ENCODE measurements at regions not wholly inside any gene's neighbourhood (a gene's known extent, or its start where the extent isn't known, plus 50 kb on each side); places are given as distances from the start of the nearest gene placed in this dataset.
"Not testable (repeated sequence)": the region's sequence is repeated elsewhere in the genome, so short reads cannot be mapped to it uniquely, and the experiment has no call there.

- H3K27me3 Mint-ChIP-seq, DNase-seq, H3K9me3 Mint-ChIP-seq, H3K36me3 Mint-ChIP-seq: not testable (repeated sequence)
- ATAC-seq (ENCODE audit: low read depth in 2 of 2) = peak; percentile 76 to 81
- peak overlapping the region in 3 of 6 donors; percentile 47 to 80 (median 61) for H3K27ac Mint-ChIP-seq
- peaks cover 10 to 18% (median 16%) of the 10 kb centered on the region in 3 donors for H3K4me1 Mint-ChIP-seq
- peak overlapping the region in 1 of 8 donors; percentile 59 for H3K4me3 Mint-ChIP-seq
These were observed 137.3 kb downstream of the KLRB1 start for GRCh38 chr12:9470367-9470766.

DNA sequence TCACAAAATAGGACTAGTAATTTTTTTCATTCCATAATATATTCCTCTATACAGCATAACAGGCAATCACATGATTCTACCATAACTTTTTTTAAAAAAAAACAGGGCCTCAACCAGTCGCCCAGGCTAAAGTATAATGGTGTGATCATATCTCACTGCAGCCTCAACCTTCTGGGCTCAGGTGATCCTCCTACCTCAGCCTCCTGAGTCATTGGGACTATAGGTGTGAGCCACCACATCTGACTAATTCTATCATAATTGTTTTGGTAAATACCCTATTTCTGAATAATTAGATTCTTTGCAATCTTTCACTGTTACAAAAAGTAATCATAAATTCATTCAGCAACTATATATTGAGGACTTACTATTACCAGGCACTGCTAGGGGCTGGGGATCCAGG lies 137.8 kb downstream of the KLRB1 start:
- H3K36me3 Mint-ChIP-seq; H3K9me3 Mint-ChIP-seq; H3K27me3 Mint-ChIP-seq; ATAC-seq (ENCODE audit: low read depth in 2 of 2); DNase-seq: not testable (repeated sequence)
- H3K4me1 Mint-ChIP-seq = peaks cover 10 to 18% (median 16%) of the 10 kb centered on the region in 3 donors
- H3K27ac Mint-ChIP-seq = peak overlapping the region in 1 of 6 donors; percentile 80
- peak overlapping the region in 1 of 8 donors; percentile 59 for H3K4me3 Mint-ChIP-seq

DNA sequence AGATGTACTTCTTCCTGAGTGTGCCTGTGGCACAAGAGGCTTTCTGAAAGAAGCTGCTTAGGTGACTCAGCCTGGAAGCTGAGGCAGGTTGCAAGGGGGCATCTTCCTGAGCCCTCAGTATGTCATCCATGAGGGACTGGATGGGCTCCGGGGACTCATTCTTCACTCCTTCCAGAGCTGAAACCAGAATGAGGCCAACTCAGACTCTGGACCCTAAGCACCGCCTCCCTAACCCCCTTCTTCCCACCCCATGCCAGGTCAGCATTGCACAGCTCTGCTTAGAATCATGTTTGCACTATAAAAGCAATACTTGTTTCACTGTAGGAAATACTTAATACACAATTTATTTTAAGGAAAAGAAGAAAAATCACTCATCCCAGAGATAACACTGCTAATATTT lies 138.3 kb downstream of the KLRB1 start:
- not testable (repeated sequence) for H3K36me3 Mint-ChIP-seq; DNase-seq; H3K9me3 Mint-ChIP-seq; ATAC-seq (ENCODE audit: low read depth in 2 of 2); H3K4me3 Mint-ChIP-seq; H3K27me3 Mint-ChIP-seq; H3K27ac Mint-ChIP-seq
- H3K4me1 Mint-ChIP-seq = peaks cover 10 to 18% (median 16%) of the 10 kb centered on the region in 3 donors

GRCh38 chr12:9468998-9469397 lies 138.7 kb downstream of the KLRB1 start:
- H3K36me3 Mint-ChIP-seq, H3K27me3 Mint-ChIP-seq, DNase-seq, H3K4me3 Mint-ChIP-seq, H3K9me3 Mint-ChIP-seq: not testable (repeated sequence)
- H3K27ac Mint-ChIP-seq = peak overlapping the region in 1 of 6 donors; percentile 46
- H3K4me1 Mint-ChIP-seq = peaks cover 10 to 18% (median 16%) of the 10 kb centered on the region in 3 donors
- peak in 1 of 2 donors; percentile 58 for ATAC-seq (ENCODE audit: low read depth in 2 of 2)

GRCh38 chr12:9468144-9468543 lies 139.6 kb downstream of the KLRB1 start:
- DNase-seq; H3K27me3 Mint-ChIP-seq; H3K36me3 Mint-ChIP-seq; H3K9me3 Mint-ChIP-seq; ATAC-seq (ENCODE audit: low read depth in 2 of 2); H3K4me3 Mint-ChIP-seq: not testable (repeated sequence)
- Mint-ChIP-seq H3K27ac (peak overlapping the region in 1 of 6 donors; percentile 15), H3K4me1 (peaks cover 10 to 18% (median 16%) of the 10 kb centered on the region in 3 donors)

GRCh38 chr12:9464408-9464807 lies 143.3 kb downstream of the KLRB1 start:
- ATAC-seq (ENCODE audit: low read depth in 2 of 2) = no peak
- Mint-ChIP-seq H3K4me1 (peaks cover 0 to 5% (median 5%) of the 10 kb centered on the region in 3 donors), H3K9me3 (no peaks in the 10 kb centered on the region), H3K27ac (peak overlapping the region in 1 of 6 donors; percentile 41), H3K27me3 (no peaks in the 10 kb centered on the region), H3K36me3 (no peaks in the 10 kb centered on the region), H3K4me3 (no peak overlapping the region)
- no peak for DNase-seq

DNA sequence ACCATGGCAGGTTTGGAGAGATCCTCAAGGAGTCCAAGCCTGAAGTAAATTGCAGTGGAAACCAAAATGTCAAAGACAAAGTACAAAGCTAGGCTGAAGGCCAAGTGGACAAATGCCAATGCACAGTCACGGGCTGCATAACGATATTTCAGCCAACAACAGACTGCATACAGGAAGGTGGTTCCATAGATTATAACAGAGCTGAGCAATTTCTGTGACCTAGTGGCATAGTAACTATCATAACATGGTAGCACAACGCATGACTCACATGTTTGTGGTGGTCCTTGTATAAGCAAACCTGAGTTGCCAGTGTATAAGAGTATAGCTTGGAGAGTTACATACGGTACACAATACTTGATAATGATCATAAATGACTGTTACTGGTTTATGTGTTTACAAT lies 152.2 kb downstream of the KLRB1 start:
- H3K4me3 Mint-ChIP-seq; H3K9me3 Mint-ChIP-seq; DNase-seq; H3K4me1 Mint-ChIP-seq; H3K36me3 Mint-ChIP-seq; H3K27ac Mint-ChIP-seq; H3K27me3 Mint-ChIP-seq; ATAC-seq (ENCODE audit: low read depth in 2 of 2): not testable (repeated sequence)

- not testable (repeated sequence) for H3K27ac Mint-ChIP-seq; H3K27me3 Mint-ChIP-seq; DNase-seq; H3K4me3 Mint-ChIP-seq; H3K36me3 Mint-ChIP-seq; ATAC-seq (ENCODE audit: low read depth in 2 of 2); H3K4me1 Mint-ChIP-seq; H3K9me3 Mint-ChIP-seq
These were observed 153.7 kb downstream of the KLRB1 start for GRCh38 chr12:9454021-9454420.

DNA sequence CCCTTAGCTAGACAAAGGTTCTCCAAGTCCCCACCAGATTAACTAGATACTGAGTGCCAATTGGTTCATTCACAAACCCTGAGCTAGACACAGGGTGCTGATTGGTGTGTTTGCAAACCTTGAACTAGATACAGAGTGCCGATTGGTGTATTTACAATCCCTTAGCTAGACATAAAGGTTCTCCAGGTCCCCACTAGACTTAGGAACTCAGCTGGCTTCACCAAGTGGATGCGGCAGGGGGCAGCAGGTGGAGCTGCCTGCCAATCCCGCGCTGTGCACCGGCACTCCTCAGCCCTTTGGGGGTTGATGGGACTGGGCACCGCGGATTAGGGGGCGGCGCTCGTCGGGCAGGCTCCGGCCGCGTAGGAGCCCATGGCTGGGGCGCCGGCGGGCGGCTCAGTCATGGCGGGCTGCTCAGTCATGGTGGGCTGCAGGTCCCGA lies 157.6 kb downstream of the KLRB1 start:
- peak; percentile 23 for DNase-seq
- H3K9me3 Mint-ChIP-seq; H3K27me3 Mint-ChIP-seq; ATAC-seq (ENCODE audit: low read depth in 2 of 2); H3K36me3 Mint-ChIP-seq: not testable (repeated sequence)
- peaks cover 12 to 17% (median 13%) of the 10 kb centered on the region in 3 donors for H3K4me1 Mint-ChIP-seq
- H3K27ac Mint-ChIP-seq = peak overlapping the region in 1 of 6 donors; percentile 54
- H3K4me3 Mint-ChIP-seq = peak overlapping the region in 3 of 8 donors; percentile 56 to 96 (median 93)

DNA sequence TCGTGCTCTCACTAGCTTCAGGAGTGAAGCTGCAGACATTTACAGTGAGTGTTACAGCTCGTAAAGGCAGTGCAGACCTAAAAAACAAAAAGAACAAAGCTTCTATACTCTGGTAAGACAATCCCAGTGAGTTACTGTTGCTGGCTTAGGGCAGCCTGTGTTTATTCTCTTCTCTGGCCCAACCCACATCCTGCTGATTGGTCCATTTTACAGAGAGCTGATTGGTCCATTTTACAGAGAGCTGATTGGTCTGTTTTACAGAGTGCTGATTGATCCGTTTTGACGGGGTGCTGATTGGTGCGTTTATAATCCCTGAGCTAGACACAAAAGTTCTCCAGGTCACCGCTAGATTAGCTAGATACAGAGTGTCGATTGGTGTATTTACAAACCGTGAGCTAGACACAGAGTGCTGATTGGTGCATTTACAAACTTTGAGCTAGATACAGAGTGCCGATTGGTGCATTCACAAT lies 158.0 kb downstream of the KLRB1 start:
- H3K4me1 Mint-ChIP-seq = peaks cover 12 to 17% (median 13%) of the 10 kb centered on the region in 3 donors
- ATAC-seq (ENCODE audit: low read depth in 2 of 2); H3K9me3 Mint-ChIP-seq; H3K36me3 Mint-ChIP-seq; H3K27me3 Mint-ChIP-seq; DNase-seq: not testable (repeated sequence)
- peak overlapping the region in 7 of 8 donors; percentile 74 to 99 (median 96) for H3K4me3 Mint-ChIP-seq
- H3K27ac Mint-ChIP-seq = peak overlapping the region in 2 of 6 donors; percentile 13 to 68

GRCh38 chr12:9449181-9449580 lies 158.5 kb downstream of the KLRB1 start:
- Mint-ChIP-seq H3K36me3 (no peaks in the 10 kb centered on the region), H3K4me1 (peaks cover 12 to 17% (median 13%) of the 10 kb centered on the region in 3 donors), H3K9me3 (peaks cover 0 to 2% (median 0%) of the 10 kb centered on the region in 7 donors), H3K27me3 (no peaks in the 10 kb centered on the region), H3K27ac (peak overlapping the region in 2 of 6 donors; percentile 66 to 68), H3K4me3 (peak overlapping the region; percentile 93 to 99 (median 99))
- DNase-seq (no peak), ATAC-seq (ENCODE audit: low read depth in 2 of 2) (no peak)

DNA sequence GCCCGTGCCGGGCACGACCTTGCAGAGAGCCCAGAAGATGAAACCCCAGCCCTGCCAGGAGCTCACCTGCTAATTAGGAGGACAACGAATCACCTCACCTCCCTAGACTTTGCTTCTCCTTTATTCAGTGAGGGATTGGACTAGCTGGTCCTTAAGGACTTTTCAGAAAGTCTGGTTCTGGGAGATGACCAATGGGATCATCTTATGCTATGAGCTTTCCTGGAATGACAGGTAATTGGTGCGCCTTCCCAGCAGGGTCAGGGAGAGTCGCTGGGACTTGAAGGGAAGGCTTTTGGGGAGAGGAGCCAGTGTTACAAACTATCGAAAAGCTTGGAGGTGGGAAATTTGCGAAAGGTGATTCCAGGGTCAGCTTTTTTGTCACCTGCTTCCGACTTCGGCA lies 159.1 kb downstream of the KLRB1 start:
- not testable (repeated sequence) for ATAC-seq (ENCODE audit: low read depth in 2 of 2); H3K27me3 Mint-ChIP-seq; DNase-seq; H3K36me3 Mint-ChIP-seq; H3K9me3 Mint-ChIP-seq
- Mint-ChIP-seq H3K27ac (peak overlapping the region in 5 of 6 donors; percentile 24 to 95 (median 81)), H3K4me3 (peak overlapping the region; percentile 93 to 99 (median 99)), H3K4me1 (peaks cover 12 to 17% (median 13%) of the 10 kb centered on the region in 3 donors)

DNA sequence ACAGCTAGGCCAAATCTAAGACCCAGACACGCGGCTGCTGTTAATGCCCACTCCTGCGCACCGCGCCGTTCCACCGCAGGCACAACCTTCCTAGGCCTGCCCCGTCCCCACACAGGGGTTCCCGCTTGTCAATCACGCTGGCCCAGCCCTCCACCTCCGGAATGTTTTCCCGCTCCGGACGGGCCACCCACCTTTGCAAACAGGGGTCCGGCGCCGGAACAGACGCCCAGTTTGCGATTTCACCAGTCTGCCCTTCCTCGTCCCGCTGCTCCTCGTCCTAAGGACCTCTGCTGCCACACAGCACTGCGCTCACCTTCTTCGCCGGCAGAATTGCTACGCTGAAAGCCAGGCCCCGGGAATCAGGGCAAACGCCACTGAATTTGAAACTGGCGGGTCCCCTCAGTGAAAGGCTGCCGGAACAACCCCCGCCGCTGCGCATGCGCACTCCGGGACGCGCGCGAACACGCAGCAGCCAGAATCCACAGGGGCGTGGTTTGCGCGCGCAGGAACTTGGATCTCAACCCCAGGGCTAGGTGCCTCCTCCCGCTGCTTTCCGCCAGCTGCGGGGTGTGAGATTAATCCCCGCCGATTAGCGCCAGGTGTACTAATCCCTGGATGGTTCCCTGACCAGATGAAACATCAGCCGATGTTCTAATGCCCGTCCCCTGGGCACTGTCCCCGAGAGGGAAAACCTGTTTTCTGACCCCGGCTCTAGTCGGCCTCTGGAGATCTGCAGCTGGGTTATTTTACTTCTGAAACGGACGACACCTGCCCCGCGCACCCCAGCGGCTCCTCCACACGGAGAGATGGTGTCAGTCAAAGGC lies 159.7 kb downstream of the KLRB1 start:
- H3K9me3 Mint-ChIP-seq, H3K36me3 Mint-ChIP-seq, H3K27me3 Mint-ChIP-seq: not testable (repeated sequence)
- peak; percentile 79 to 86 for ATAC-seq (ENCODE audit: low read depth in 2 of 2)
- peak; percentile 86 for DNase-seq
- Mint-ChIP-seq H3K4me1 (peaks cover 12 to 17% (median 13%) of the 10 kb centered on the region in 3 donors), H3K27ac (peak overlapping the region; percentile 68 to 95 (median 78)), H3K4me3 (peak overlapping the region; percentile 93 to 99 (median 99))
